ENCODE measurements at regions not wholly inside any gene's neighbourhood (a gene's known extent, or its start where the extent isn't known, plus 50 kb on each side); places are given as distances from the start of the nearest gene placed in this dataset.
"Not testable (repeated sequence)": the region's sequence is repeated elsewhere in the genome, so short reads cannot be mapped to it uniquely, and the experiment has no call there.

GRCh38 chr3:26271848-26272247, 350.7 kb upstream of the LRRC3B start:
- no peak for DNase-seq (ENCODE audit: low read depth, low spot score)

GRCh38 chr3:26273196-26273595, 349.4 kb upstream of the LRRC3B start:
- no peak for DNase-seq (ENCODE audit: low read depth, low spot score)

GRCh38 chr3:26279091-26279490, 343.5 kb upstream of the LRRC3B start:
- DNase-seq (ENCODE audit: low read depth, low spot score), result no peak

- DNase-seq (ENCODE audit: low read depth, low spot score), result no peak
These were observed 342.1 kb upstream of the LRRC3B start for GRCh38 chr3:26280517-26280916.

GRCh38 chr3:26281284-26281985, 341.1 kb upstream of the LRRC3B start:
- DNase-seq (ENCODE audit: low read depth, low spot score), result no peak

- not testable (repeated sequence) for DNase-seq (ENCODE audit: low read depth, low spot score)
These were observed 338.1 kb upstream of the LRRC3B start for GRCh38 chr3:26284503-26284902.

GRCh38 chr3:26291840-26292239, 330.7 kb upstream of the LRRC3B start:
- no peak for DNase-seq (ENCODE audit: low read depth, low spot score)

- no peak for DNase-seq (ENCODE audit: low read depth, low spot score)
These were observed 329.8 kb upstream of the LRRC3B start for GRCh38 chr3:26292780-26293179.

GRCh38 chr3:26293329-26293844, 329.2 kb upstream of the LRRC3B start:
- DNase-seq (ENCODE audit: low read depth, low spot score), result no peak

GRCh38 chr3:26307192-26307591, 315.4 kb upstream of the LRRC3B start:
- DNase-seq (ENCODE audit: low read depth, low spot score), result no peak

- DNase-seq (ENCODE audit: low read depth, low spot score), result no peak
These were observed 314.8 kb upstream of the LRRC3B start for GRCh38 chr3:26307787-26308186.

- no peak for DNase-seq (ENCODE audit: low read depth, low spot score)
These were observed 314.1 kb upstream of the LRRC3B start for GRCh38 chr3:26308454-26308853.

GRCh38 chr3:26309536-26309935, 313.0 kb upstream of the LRRC3B start:
- DNase-seq (ENCODE audit: low read depth, low spot score), result not testable (repeated sequence)

GRCh38 chr3:26312816-26313215, 309.8 kb upstream of the LRRC3B start:
- no peak for DNase-seq (ENCODE audit: low read depth, low spot score)

- no peak for DNase-seq (ENCODE audit: low read depth, low spot score)
These were observed 306.1 kb upstream of the LRRC3B start for GRCh38 chr3:26316472-26316871.

GRCh38 chr3:26323741-26324140, 298.8 kb upstream of the LRRC3B start:
- not testable (repeated sequence) for DNase-seq (ENCODE audit: low read depth, low spot score)

GRCh38 chr3:26340001-26340400, 282.6 kb upstream of the LRRC3B start:
- DNase-seq (ENCODE audit: low read depth, low spot score), result no peak

GRCh38 chr3:26343647-26344046, 278.9 kb upstream of the LRRC3B start:
- no peak for DNase-seq (ENCODE audit: low read depth, low spot score)

GRCh38 chr3:26345613-26346012, 277.0 kb upstream of the LRRC3B start:
- DNase-seq (ENCODE audit: low read depth, low spot score), result no peak

- DNase-seq (ENCODE audit: low read depth, low spot score), result no peak
These were observed 276.1 kb upstream of the LRRC3B start for GRCh38 chr3:26346497-26346896.

- DNase-seq (ENCODE audit: low read depth, low spot score), result no peak
These were observed 275.4 kb upstream of the LRRC3B start for GRCh38 chr3:26347150-26347549.

GRCh38 chr3:26350853-26351252, 271.7 kb upstream of the LRRC3B start:
- DNase-seq (ENCODE audit: low read depth, low spot score), result no peak

- DNase-seq (ENCODE audit: low read depth, low spot score), result peak; percentile 43
These were observed 269.5 kb upstream of the LRRC3B start for GRCh38 chr3:26353097-26353496.

- no peak for DNase-seq (ENCODE audit: low read depth, low spot score)
These were observed 264.2 kb upstream of the LRRC3B start for GRCh38 chr3:26358405-26358804.
